ENCODE measurements at regions not wholly inside any gene's neighbourhood (a gene's known extent, or its start where the extent isn't known, plus 50 kb on each side); places are given as distances from the start of the nearest gene placed in this dataset.

DNA sequence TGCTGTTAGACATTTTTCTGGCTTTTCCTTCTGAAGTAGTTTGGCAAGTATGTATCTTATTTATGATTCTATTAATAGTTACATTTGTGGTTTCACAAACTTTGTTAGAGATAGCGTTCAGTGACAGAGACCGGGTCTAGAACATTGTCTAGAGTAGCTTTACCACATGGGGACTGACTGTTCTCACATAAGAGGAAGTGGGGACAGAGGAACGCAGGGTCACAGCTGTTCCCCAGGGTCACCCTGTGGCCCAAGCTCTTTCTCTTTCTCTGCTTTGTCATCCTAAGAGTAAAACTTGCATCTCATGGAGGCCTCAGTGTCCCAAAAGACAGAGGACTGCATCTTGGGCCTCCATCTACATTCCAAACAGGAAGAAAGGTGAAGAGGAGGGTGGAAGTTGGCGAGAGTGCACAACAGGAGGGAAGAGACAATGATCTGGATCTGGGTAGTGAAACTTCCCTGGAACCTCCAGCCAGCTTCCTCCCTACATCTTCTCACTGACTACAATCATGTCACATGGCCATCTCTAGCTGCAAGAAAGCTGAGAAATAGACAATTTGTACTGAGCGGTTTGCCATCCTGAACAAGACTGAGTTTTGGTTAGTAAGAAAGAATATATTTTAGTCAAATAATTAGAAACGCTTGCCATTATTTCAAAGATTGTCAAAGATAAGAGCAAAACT, 645.8 kb upstream of the ARID1B start:
- Mint-ChIP-seq H3K9me3 (ENCODE audit: low read depth, unreplicated experiment) (peaks cover 4% of the 10 kb centered on the region), H3K36me3 (ENCODE audit: insufficient read depth, unreplicated experiment) (no peaks in the 10 kb centered on the region), H3K27ac (ENCODE audit: unreplicated experiment) (no peak overlapping the region), H3K4me3 (ENCODE audit: low read depth, unreplicated experiment) (no peak overlapping the region), H3K27me3 (ENCODE audit: unreplicated experiment) (no peaks in the 10 kb centered on the region), H3K4me1 (ENCODE audit: low read depth, unreplicated experiment) (no peaks in the 10 kb centered on the region)
- TF ChIP-seq, protein P1, sequence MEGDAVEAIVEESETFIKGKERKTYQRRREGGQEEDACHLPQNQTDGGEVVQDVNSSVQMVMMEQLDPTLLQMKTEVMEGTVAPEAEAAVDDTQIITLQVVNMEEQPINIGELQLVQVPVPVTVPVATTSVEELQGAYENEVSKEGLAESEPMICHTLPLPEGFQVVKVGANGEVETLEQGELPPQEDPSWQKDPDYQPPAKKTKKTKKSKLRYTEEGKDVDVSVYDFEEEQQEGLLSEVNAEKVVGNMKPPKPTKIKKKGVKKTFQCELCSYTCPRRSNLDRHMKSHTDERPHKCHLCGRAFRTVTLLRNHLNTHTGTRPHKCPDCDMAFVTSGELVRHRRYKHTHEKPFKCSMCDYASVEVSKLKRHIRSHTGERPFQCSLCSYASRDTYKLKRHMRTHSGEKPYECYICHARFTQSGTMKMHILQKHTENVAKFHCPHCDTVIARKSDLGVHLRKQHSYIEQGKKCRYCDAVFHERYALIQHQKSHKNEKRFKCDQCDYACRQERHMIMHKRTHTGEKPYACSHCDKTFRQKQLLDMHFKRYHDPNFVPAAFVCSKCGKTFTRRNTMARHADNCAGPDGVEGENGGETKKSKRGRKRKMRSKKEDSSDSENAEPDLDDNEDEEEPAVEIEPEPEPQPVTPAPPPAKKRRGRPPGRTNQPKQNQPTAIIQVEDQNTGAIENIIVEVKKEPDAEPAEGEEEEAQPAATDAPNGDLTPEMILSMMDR (IDR thresholded peaks at IDR 0.05; ENCODE audit: unreplicated experiment) = no peak
- BruUV-seq (replicated peaks) = no TSS peak
- intact Hi-C loops (cut with micrococcal nuclease; ENCODE audit: unreplicated experiment) = no loop called here
- no peak for DNase-seq
- CTCF ChIA-PET = no interaction called here

DNA sequence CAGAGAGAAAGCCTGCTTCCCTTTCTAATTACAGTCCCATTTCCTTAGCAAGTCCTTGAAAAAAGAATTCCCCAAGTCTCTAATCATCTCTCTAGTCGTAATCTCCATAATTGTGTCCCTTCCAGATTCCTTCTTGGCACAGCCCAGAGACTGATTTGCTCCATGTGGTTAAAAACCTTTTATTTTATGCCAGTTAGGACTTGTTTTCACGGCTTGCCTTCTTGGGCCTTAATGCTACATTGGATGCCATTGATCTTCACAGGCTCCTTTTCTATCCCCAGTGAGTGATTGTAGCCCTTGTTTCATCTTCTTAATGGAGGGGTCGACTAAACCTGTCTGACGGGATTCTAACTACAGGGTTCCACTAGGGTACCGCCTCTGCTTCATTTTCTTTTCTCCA, 650.6 kb upstream of the ARID1B start:
- intact Hi-C loops (cut with micrococcal nuclease; ENCODE audit: unreplicated experiment) = no loop called here
- CTCF ChIA-PET = no interaction called here
- BruUV-seq (replicated peaks) = no TSS peak
- TF ChIP-seq, protein P1 (IDR thresholded peaks at IDR 0.05; ENCODE audit: unreplicated experiment) = no peak
- Mint-ChIP-seq H3K9me3 (ENCODE audit: low read depth, unreplicated experiment) (peaks cover 5% of the 10 kb centered on the region), H3K27ac (ENCODE audit: unreplicated experiment) (no peak overlapping the region), H3K4me1 (ENCODE audit: low read depth, unreplicated experiment) (no peaks in the 10 kb centered on the region), H3K27me3 (ENCODE audit: unreplicated experiment) (no peaks in the 10 kb centered on the region), H3K36me3 (ENCODE audit: insufficient read depth, unreplicated experiment) (peaks cover 4% of the 10 kb centered on the region), H3K4me3 (ENCODE audit: low read depth, unreplicated experiment) (no peak overlapping the region)
- no peak for DNase-seq

DNA sequence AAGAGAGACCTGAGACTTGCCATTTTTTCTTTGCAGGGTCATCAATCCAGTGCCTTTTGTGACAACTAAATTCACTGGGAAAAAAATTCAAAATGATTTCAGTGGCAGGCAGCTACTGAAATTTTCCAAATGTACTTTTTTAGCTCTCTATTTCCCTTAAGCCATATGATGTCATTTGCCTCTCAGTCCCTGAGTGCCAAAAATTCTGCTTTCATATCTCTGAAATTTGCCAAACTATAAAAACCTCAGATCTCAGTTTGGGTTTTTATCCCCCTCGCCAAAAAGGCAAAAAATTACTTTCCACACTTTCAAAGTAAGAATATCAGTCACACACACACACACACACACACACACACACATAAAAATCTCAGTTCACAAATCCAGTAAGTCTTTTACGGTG, 651.3 kb upstream of the ARID1B start:
- intact Hi-C loops (cut with micrococcal nuclease; ENCODE audit: unreplicated experiment) = no loop called here
- Mint-ChIP-seq H3K4me3 (ENCODE audit: low read depth, unreplicated experiment) (no peak overlapping the region), H3K36me3 (ENCODE audit: insufficient read depth, unreplicated experiment) (peaks cover 4% of the 10 kb centered on the region), H3K27ac (ENCODE audit: unreplicated experiment) (no peak overlapping the region), H3K4me1 (ENCODE audit: low read depth, unreplicated experiment) (no peaks in the 10 kb centered on the region), H3K27me3 (ENCODE audit: unreplicated experiment) (no peaks in the 10 kb centered on the region), H3K9me3 (ENCODE audit: low read depth, unreplicated experiment) (peaks cover 5% of the 10 kb centered on the region)
- DNase-seq = no peak
- CTCF ChIA-PET = no interaction called here
- TF ChIP-seq, protein P1 (IDR thresholded peaks at IDR 0.05; ENCODE audit: unreplicated experiment) = no peak
- no TSS peak for BruUV-seq (replicated peaks)

DNA sequence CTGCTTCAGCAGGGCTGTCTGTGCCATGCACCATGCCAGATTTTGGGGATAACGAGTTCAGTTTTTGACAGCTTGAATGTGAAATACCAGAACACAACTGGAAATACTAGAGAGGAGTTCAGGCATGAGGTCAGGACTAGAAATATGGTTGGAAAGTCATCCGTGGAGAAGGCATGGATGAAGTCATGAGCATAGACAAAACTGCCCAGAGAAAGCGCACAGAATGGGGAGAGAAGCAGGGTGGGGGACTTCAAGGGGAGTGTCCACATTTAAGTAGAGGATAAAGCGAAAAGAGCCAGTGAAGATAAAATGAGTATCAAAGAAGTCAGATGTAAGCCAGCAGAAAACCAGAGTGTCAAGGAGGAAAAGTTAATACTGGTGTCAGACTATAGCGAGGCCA, 653.4 kb upstream of the ARID1B start:
- Mint-ChIP-seq H3K36me3 (ENCODE audit: insufficient read depth, unreplicated experiment) (peaks cover 4% of the 10 kb centered on the region), H3K4me1 (ENCODE audit: low read depth, unreplicated experiment) (no peaks in the 10 kb centered on the region), H3K4me3 (ENCODE audit: low read depth, unreplicated experiment) (no peak overlapping the region), H3K27ac (ENCODE audit: unreplicated experiment) (no peak overlapping the region), H3K27me3 (ENCODE audit: unreplicated experiment) (no peaks in the 10 kb centered on the region), H3K9me3 (ENCODE audit: low read depth, unreplicated experiment) (peaks cover 5% of the 10 kb centered on the region)
- intact Hi-C loops (cut with micrococcal nuclease; ENCODE audit: unreplicated experiment) = no loop called here
- CTCF ChIA-PET = no interaction called here
- no TSS peak for BruUV-seq (replicated peaks)
- no peak for DNase-seq
- TF ChIP-seq, protein P1 (IDR thresholded peaks at IDR 0.05; ENCODE audit: unreplicated experiment) = no peak
